ENCODE measurements at regions not wholly inside any gene's neighbourhood (a gene's known extent, or its start where the extent isn't known, plus 50 kb on each side); places are given as distances from the start of the nearest gene placed in this dataset.

DNA sequence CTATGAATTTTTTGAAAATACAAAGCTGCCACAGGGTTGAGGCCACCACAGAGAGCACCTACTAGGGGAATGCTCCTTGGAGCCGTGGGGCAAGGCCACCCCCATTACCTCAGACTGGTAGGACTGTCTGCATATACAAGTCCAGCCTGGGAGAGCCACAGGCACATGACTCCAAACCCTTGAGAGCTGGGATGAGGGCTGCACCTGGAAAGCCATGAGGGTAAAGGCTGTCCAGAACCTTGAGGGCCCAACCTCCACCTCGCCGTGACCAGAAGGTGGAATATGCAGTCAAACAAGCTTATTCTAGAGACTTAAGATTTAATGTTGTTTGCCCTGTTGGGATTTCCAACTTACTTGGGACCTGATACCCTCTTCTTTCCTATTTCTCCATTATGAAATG, 69.5 kb upstream of the TSLP start:
- ATAC-seq = no peak
- no peaks in the 10 kb centered on the region for H3K36me3 ChIP-seq
- no peak for TF ChIP-seq CTCF (IDR thresholded peaks at IDR 0.05)
- H3K9me3 ChIP-seq = peaks cover 0 to 8% (median 0%) of the 10 kb centered on the region in 11 donors
- WGBS, 2 donors = 76 to 78% methylated on average over 3 of the region's 3 CpGs
- no peaks in the 10 kb centered on the region for H3K4me1 ChIP-seq
- H3K27ac ChIP-seq = no peak overlapping the region
- intact Hi-C loops (cut with DNase I) = no loop called here
- DNase-seq = no peak
- H3K4me3 ChIP-seq = no peak overlapping the region
- no peaks in the 10 kb centered on the region for H3K27me3 ChIP-seq

DNA sequence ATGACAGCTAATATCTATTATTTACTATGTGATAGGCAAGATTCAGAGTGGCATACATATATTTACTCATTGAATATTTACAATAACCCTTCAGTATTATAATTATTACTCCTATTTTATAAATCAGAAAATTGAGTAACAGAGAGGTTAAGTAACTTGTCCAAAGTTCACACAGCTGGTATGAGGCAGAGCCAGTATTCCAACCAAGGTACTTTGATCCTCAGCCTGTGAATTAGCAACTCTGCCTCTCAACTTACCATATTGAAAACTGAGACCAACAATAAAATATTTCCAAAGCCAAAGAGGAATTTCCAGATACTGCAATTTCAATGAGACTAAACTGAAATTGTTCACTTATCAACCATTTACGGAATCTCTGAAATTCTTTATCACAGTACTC, 67.9 kb upstream of the TSLP start:
- DNase-seq = no peak
- Histone ChIP-seq H3K27ac (no peak overlapping the region), H3K9me3 (peaks cover 0 to 8% (median 0%) of the 10 kb centered on the region in 11 donors), H3K36me3 (no peaks in the 10 kb centered on the region), H3K4me1 (no peaks in the 10 kb centered on the region), H3K4me3 (no peak overlapping the region), H3K27me3 (no peaks in the 10 kb centered on the region)
- intact Hi-C loops (cut with DNase I) = no loop called here
- 91 to 92% methylated on average over 1 of the region's 1 CpG for WGBS, 2 donors
- ATAC-seq = no peak
- TF ChIP-seq CTCF (IDR thresholded peaks at IDR 0.05) = no peak

GRCh38 chr5:111004291-111004690, 67.2 kb upstream of the TSLP start:
- 73 to 76% methylated on average over 9 of the region's 9 CpGs for WGBS, 2 donors
- no peak for TF ChIP-seq CTCF (IDR thresholded peaks at IDR 0.05)

GRCh38 chr5:111010783-111011182, 60.7 kb upstream of the TSLP start:
- intact Hi-C loops (cut with DNase I) = no loop called here
- Histone ChIP-seq H3K4me1 (no peaks in the 10 kb centered on the region), H3K27me3 (no peaks in the 10 kb centered on the region), H3K9me3 (no peaks in the 10 kb centered on the region), H3K36me3 (no peaks in the 10 kb centered on the region), H3K4me3 (no peak overlapping the region), H3K27ac (no peak overlapping the region)
- DNase-seq (no peak), ATAC-seq (no peak)
- WGBS, 2 donors = 69 to 76% methylated on average over 2 of the region's 2 CpGs
- no peak for TF ChIP-seq CTCF (IDR thresholded peaks at IDR 0.05)

More at GRCh38 chr5:111004291-111004690, 67.2 kb upstream of the TSLP start:
- ATAC-seq (no peak), DNase-seq (no peak)
- peaks cover 0 to 8% (median 0%) of the 10 kb centered on the region in 11 donors for H3K9me3 ChIP-seq
- H3K4me3 ChIP-seq = no peak overlapping the region
- H3K4me1 ChIP-seq = no peaks in the 10 kb centered on the region
- no peaks in the 10 kb centered on the region for H3K36me3 ChIP-seq
- H3K27me3 ChIP-seq = no peaks in the 10 kb centered on the region
- intact Hi-C loops (cut with DNase I) = no loop called here
- no peak overlapping the region for H3K27ac ChIP-seq

- no peak for ATAC-seq
- no peaks in the 10 kb centered on the region for H3K9me3 ChIP-seq
- DNase-seq = no peak
- no peak overlapping the region for H3K4me3 ChIP-seq
- H3K36me3 ChIP-seq = no peaks in the 10 kb centered on the region
- no peak for TF ChIP-seq CTCF (IDR thresholded peaks at IDR 0.05)
- no peaks in the 10 kb centered on the region for H3K27me3 ChIP-seq
- no peaks in the 10 kb centered on the region for H3K4me1 ChIP-seq
- 59 to 66% methylated on average over 1 of the region's 1 CpG for WGBS, 2 donors
- intact Hi-C loops (cut with DNase I) = no loop called here
- H3K27ac ChIP-seq = no peak overlapping the region
Measured at GRCh38 chr5:111013011-111013410, 58.5 kb upstream of the TSLP start.
